ENCODE measurements at regions not wholly inside any gene's neighbourhood (a gene's known extent, or its start where the extent isn't known, plus 50 kb on each side); places are given as distances from the start of the nearest gene placed in this dataset.

DNA sequence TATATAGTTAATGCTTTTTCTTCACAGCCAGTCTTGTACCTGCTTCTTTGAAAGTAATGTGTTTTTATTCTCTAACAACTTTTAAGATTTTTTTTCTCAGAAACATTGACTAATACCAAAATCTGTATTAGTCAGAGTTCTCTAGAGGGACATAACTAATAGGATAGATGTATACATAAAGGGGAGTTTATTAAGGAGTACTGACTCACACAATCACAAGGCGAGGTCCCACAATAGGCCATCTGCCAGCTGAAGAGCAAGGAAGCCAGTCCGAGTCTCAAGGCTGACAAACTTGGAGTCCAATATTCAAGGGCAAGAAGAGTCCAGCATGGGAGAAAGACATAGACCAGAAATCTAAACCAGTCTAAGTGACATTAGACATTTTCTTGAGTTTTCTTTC, 140.0 kb downstream of the RAB38 start:
- H3K9me2 ChIP-seq (replicated peaks; ENCODE audit: control insufficient read depth, low read length), result no peaks in the 10 kb centered on the region
- H3K4me3 ChIP-seq (ENCODE audit: low read length), result no peak overlapping the region
- H3K36me3 ChIP-seq (ENCODE audit: control insufficient read depth, low read length), result no peaks in the 10 kb centered on the region
- no peaks in the 10 kb centered on the region for H3F3A ChIP-seq (ENCODE audit: control insufficient read depth, insufficient read depth)
- TF ChIP-seq EZH2phosphoT487 (IDR thresholded peaks at IDR 0.05; ENCODE audit: borderline replicate concordance, low read length), result no peak
- TF ChIP-seq, protein P1, sequence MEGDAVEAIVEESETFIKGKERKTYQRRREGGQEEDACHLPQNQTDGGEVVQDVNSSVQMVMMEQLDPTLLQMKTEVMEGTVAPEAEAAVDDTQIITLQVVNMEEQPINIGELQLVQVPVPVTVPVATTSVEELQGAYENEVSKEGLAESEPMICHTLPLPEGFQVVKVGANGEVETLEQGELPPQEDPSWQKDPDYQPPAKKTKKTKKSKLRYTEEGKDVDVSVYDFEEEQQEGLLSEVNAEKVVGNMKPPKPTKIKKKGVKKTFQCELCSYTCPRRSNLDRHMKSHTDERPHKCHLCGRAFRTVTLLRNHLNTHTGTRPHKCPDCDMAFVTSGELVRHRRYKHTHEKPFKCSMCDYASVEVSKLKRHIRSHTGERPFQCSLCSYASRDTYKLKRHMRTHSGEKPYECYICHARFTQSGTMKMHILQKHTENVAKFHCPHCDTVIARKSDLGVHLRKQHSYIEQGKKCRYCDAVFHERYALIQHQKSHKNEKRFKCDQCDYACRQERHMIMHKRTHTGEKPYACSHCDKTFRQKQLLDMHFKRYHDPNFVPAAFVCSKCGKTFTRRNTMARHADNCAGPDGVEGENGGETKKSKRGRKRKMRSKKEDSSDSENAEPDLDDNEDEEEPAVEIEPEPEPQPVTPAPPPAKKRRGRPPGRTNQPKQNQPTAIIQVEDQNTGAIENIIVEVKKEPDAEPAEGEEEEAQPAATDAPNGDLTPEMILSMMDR (IDR thresholded peaks at IDR 0.05; ENCODE audit: low read depth, low read length, poor library complexity, severe bottlenecking), result no peak
- no peak overlapping the region for H3K27ac ChIP-seq (ENCODE audit: low read depth, low read length)
- H4K20me1 ChIP-seq (ENCODE audit: control insufficient read depth, insufficient read depth, low read depth, low read length), result no peaks in the 10 kb centered on the region
- H3K79me2 ChIP-seq (ENCODE audit: control insufficient read depth, low read length), result no peaks in the 10 kb centered on the region
- H3K27me3 ChIP-seq (ENCODE audit: control insufficient read depth, low read length), result no peaks in the 10 kb centered on the region
- H3K4me1 ChIP-seq (ENCODE audit: control insufficient read depth, low read length), result no peaks in the 10 kb centered on the region
- H3K9me3 ChIP-seq (ENCODE audit: control insufficient read depth, insufficient read depth, low read length), result no peaks in the 10 kb centered on the region
- H3K4me2 ChIP-seq (ENCODE audit: low read length), result no peak overlapping the region

DNA sequence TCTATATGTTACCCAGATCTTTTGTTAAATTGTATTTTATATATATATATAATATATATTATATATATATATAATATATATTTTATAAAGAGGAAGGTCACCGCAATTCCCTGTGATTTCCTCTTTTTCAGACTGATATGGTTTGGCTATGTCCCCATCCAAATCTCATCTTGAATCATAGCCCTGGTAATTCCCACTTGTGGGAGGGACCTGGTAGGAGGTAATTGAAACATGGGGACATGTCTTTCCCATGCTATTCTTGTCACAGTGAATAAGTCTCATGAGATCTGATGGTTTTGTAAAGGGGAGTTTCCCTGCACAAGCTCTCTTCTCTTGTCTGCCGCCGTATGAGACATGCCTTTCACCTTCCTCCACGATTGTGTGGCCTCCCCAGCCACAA, 157.6 kb downstream of the RAB38 start:
- H3K79me2 ChIP-seq (ENCODE audit: control insufficient read depth, low read length), result no peaks in the 10 kb centered on the region
- no peaks in the 10 kb centered on the region for H3K9me3 ChIP-seq (ENCODE audit: control insufficient read depth, insufficient read depth, low read length)
- no peaks in the 10 kb centered on the region for H3K27me3 ChIP-seq (ENCODE audit: control insufficient read depth, low read length)
- TF ChIP-seq EZH2phosphoT487 (IDR thresholded peaks at IDR 0.05; ENCODE audit: borderline replicate concordance, low read length), result no peak
- TF ChIP-seq, protein P1 (IDR thresholded peaks at IDR 0.05; ENCODE audit: low read depth, low read length, poor library complexity, severe bottlenecking), result no peak
- no peaks in the 10 kb centered on the region for H3F3A ChIP-seq (ENCODE audit: control insufficient read depth, insufficient read depth)
- no peak overlapping the region for H3K27ac ChIP-seq (ENCODE audit: low read depth, low read length)
- H3K4me3 ChIP-seq (ENCODE audit: low read length), result no peak overlapping the region
- H3K36me3 ChIP-seq (ENCODE audit: control insufficient read depth, low read length), result no peaks in the 10 kb centered on the region
- no peaks in the 10 kb centered on the region for H3K4me1 ChIP-seq (ENCODE audit: control insufficient read depth, low read length)
- no peak overlapping the region for H3K4me2 ChIP-seq (ENCODE audit: low read length)
- no peaks in the 10 kb centered on the region for H4K20me1 ChIP-seq (ENCODE audit: control insufficient read depth, insufficient read depth, low read depth, low read length)
- no peaks in the 10 kb centered on the region for H3K9me2 ChIP-seq (replicated peaks; ENCODE audit: control insufficient read depth, low read length)

DNA sequence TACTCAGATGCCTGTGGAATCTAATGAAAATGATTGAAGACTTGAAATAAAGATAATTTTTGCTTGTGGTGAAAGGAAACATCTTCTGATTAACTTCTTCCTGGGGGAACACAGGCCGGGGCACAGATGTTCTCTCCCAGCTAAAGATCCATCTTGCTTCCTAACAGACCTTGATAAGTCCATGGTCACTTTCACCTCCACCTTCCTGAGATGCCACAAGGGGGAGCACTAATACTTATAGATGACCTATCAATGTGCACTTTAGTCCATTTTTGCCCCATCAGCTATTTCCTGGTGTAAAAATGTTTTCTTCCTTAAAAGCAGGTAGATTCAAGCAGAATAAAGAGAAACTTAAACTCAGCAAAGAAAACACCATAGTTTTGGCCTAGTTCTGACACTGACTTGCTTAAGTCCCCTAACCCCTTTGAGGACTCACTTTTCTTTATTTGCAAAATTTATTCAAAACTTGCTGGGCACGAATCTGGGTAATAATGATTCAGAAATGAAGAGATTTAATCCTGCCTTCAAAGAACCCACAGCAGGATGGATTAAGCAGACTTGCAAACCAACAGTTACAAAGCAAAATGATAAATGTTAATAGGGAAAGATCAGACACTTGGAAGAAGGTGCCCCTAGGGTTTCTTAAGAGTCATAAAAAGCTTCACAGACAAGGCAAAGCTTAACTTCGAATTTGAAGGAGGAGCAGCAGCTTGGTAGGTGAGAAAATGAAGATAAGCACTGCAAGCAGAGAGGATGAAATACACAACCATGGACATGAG, 158.7 kb downstream of the RAB38 start:
- Histone ChIP-seq H4K20me1 (ENCODE audit: control insufficient read depth, insufficient read depth, low read depth, low read length) (no peaks in the 10 kb centered on the region), H3K79me2 (ENCODE audit: control insufficient read depth, low read length) (no peaks in the 10 kb centered on the region), H3K9me3 (ENCODE audit: control insufficient read depth, insufficient read depth, low read length) (no peaks in the 10 kb centered on the region), H3K36me3 (ENCODE audit: control insufficient read depth, low read length) (no peaks in the 10 kb centered on the region), H3K4me1 (ENCODE audit: control insufficient read depth, low read length) (no peaks in the 10 kb centered on the region), H3K27me3 (ENCODE audit: control insufficient read depth, low read length) (no peaks in the 10 kb centered on the region), H3K4me2 (ENCODE audit: low read length) (no peak overlapping the region), H3K4me3 (ENCODE audit: low read length) (no peak overlapping the region), H3F3A (ENCODE audit: control insufficient read depth, insufficient read depth) (no peaks in the 10 kb centered on the region), H3K9me2 (replicated peaks; ENCODE audit: control insufficient read depth, low read length) (no peaks in the 10 kb centered on the region), H3K27ac (ENCODE audit: low read depth, low read length) (no peak overlapping the region)
- TF ChIP-seq, protein P1 (IDR thresholded peaks at IDR 0.05; ENCODE audit: low read depth, low read length, poor library complexity, severe bottlenecking), result peak; percentile 81
- no peak for TF ChIP-seq EZH2phosphoT487 (IDR thresholded peaks at IDR 0.05; ENCODE audit: borderline replicate concordance, low read length)
